ENCODE measurements at regions not wholly inside any gene's neighbourhood (a gene's known extent, or its start where the extent isn't known, plus 50 kb on each side); places are given as distances from the start of the nearest gene placed in this dataset.

DNA sequence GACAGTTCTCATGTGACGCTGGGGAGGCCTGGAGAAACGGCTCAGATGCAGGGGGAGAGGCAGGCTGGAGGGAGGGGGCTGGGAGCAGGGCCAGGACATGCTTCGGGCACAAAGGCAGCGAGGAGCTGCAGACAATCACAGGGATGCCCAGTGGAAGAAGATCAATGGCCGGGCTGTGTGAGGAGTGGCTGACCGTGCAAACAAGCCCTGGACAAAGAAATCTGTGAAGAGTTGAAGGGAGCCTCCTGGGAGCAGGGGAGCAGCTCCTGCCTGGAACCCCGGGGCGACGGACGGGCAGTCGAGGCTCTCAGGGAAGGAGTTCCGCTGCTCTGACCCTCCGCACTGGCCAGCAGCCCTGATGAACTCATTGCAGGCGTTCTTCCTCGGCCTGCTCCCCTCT, 126.7 kb upstream of the B3GAT1 start:
- DNase-seq = no peak

- no peak for DNase-seq
Observed at GRCh38 chr11:134537941-134538340, 125.9 kb upstream of the B3GAT1 start.

DNA sequence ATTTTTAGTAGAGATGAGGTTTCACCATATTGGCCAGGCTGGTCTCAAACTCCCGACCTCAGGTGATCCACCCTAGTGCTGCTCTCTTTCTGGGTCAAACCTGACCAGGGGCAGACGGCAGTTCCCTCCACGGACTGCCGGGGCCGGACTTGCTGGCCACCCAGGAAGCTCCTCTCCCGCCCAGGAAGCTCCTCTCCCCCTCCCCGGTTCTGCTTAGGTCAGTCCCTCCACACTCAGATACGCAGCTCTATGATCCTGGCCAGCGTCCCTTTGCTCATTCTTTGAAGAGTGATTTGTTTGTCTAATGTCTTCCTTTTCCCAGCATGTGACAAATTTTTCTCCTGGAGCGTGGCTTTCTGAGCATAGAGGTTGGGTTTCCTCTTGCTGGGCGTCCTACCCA, 125.3 kb upstream of the B3GAT1 start:
- DNase-seq = no peak

GRCh38 chr11:134536677-134537076, 124.6 kb upstream of the B3GAT1 start:
- no peak for DNase-seq

- DNase-seq = no peak
Observed at GRCh38 chr11:134536219-134536618, 124.2 kb upstream of the B3GAT1 start.

- no peak for DNase-seq
Observed at GRCh38 chr11:134535029-134536025, 123.3 kb upstream of the B3GAT1 start.

- no peak for DNase-seq
Observed at GRCh38 chr11:134533511-134533910, 121.5 kb upstream of the B3GAT1 start.

DNA sequence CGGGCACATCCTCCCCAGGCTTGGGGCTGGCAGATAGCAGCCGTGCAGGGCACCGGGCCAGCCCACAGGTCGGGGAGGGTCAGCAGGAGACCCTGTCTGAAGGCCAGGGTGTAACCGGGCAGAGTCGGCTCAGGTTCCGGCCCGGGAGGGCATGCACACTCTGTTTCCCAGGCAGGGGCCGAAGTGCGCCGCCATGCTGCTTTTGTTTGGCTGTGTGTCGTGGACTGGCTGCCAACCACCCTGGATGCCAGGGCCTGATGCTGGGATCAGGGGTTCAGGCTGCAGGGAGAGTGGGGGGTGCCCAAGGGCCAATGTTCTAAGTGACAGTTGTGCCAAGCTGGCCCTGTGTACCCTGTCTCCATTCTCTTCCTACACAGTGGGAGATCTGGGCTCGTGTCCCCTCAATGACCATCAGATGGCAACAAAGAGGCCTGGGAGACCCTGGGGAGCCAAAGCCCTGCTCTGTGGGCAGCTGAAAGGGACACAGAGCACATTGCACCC, 120.9 kb upstream of the B3GAT1 start:
- no peak for DNase-seq

- no peak for DNase-seq
Observed at GRCh38 chr11:134532131-134532920, 120.3 kb upstream of the B3GAT1 start.

GRCh38 chr11:134531327-134532130, 119.5 kb upstream of the B3GAT1 start:
- no peak for DNase-seq

- no peak for DNase-seq
Observed at GRCh38 chr11:134530636-134531326, 118.7 kb upstream of the B3GAT1 start.

- DNase-seq = no peak
Observed at GRCh38 chr11:134529212-134530096, 117.4 kb upstream of the B3GAT1 start.

- no peak for DNase-seq
Observed at GRCh38 chr11:134528453-134528852, 116.4 kb upstream of the B3GAT1 start.

GRCh38 chr11:134527382-134528243, 115.6 kb upstream of the B3GAT1 start:
- no peak for DNase-seq

GRCh38 chr11:134524896-134525845, 113.1 kb upstream of the B3GAT1 start:
- no peak for DNase-seq

- no peak for DNase-seq
Observed at GRCh38 chr11:134524201-134524600, 112.2 kb upstream of the B3GAT1 start.

DNA sequence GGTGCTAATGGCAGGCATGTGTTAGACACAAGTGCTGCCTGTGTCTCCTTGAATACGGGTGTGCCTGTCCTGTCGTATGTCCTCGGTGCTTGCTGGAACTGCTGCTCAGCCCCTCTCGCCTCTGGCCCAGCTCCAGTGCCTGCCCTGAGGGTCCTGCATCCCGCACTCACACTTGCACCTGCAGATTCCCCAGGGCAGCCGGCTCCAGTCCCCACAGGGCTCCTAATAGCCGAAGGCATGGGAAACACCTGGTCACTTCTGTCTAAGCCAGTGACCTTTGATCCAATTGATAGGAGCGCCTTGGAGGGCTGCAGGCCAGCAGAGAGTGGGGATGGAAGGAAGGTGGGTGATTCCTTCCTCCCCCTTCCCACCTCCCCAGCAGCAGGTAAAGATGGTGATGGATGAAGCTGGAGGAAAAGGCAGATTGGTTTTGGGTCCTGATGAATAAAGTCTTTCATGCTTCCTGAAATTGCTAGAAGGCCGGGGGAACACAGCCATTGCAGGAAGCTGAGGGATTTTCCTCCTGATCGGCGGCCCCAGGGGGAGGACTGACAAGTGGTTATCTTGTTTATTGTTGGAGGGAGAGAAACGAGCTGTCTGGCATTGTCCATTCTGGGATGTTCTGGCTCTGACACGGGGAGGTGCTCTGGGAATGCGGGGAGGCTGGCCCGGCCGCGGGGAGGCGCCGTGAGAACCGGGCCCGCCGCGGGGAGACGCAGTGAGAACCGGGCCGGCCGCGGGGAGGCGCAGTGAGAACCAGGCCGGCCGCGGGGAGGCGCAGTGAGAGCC, 110.9 kb upstream of the B3GAT1 start:
- DNase-seq = no peak
